Skeletal muscle tissue (tissue), 3 donors: ENCODE measurements at regions not wholly inside any gene's neighbourhood (a gene's known extent, or its start where the extent isn't known, plus 50 kb on each side); places are given as distances from the start of the nearest gene placed in this dataset.

ENCODE experiments used
- H3K27ac ChIP-seq: one replicate; pipeline ENCODE4 v1.7.0; 2013; ENCODE audit warnings: mild to moderate bottlenecking, low read depth, low read length, inconsistent platforms
- H3K27me3 ChIP-seq, 3 donors: one replicate each; pipeline ENCODE4 v1.7.0; 2013; ENCODE audit warnings: low read length in 3 of 3; ENCODE audit not compliant: control insufficient read depth in 3 of 3, insufficient read depth in 3 of 3
- H3K36me3 ChIP-seq, 3 donors: one replicate each; pipeline ENCODE4 v1.7.0; 2013; ENCODE audit warnings: low read length in 3 of 3; ENCODE audit not compliant: control insufficient read depth in 3 of 3, insufficient read depth in 3 of 3
- H3K4me1 ChIP-seq, 3 donors: one replicate each; pipeline ENCODE4 v1.7.0; 2013; ENCODE audit warnings: low read length in 3 of 3, mild to moderate bottlenecking in 3 of 3; ENCODE audit not compliant: control insufficient read depth in 3 of 3, insufficient read depth in 3 of 3
- H3K4me3 ChIP-seq, 3 donors: one replicate each; pipeline ENCODE4 v1.7.0; 2013; ENCODE audit warnings: low read length in 3 of 3
- H3K9ac ChIP-seq, 3 donors: one replicate each; pipeline ENCODE4 v1.7.0; 2013; ENCODE audit warnings: low read length in 3 of 3, mild to moderate bottlenecking in 3 of 3, moderate library complexity in 2 of 3, low read depth in 1 of 3
- H3K9me3 ChIP-seq, 3 donors: one replicate each; pipeline ENCODE4 v1.7.0; 2013; ENCODE audit warnings: low read length in 3 of 3; ENCODE audit not compliant: control insufficient read depth in 3 of 3
- donor health status: Osteomylitis.

DNA sequence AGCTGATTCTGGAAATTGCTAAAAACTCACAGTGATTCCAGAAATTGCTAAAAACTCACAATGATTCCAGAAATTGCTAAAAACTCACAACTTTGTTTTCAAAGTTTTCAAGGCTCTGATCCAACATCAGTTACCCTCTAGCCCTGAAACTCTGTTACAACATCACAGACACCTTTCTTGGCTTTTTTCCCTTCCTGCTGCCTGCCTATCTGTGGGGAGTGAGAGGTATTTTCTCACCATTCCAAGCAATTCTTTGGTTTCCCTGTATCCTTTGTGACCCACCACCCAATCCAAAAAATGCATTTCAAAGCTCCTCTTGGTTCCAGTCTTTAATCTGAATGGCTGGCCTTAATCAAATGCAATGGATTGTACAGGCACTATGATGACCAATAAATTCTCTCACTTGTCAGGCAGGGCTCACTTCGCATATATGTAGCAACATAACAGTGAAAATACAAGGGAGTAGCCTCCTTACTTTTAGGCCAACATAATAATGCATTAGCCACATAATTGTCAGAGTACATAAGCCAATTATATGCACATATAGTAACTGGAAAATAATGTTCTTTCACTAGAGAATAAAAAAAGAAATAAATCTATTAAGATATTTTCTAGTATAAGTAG is 1139.0 kb downstream of the ROBO2 start:
- H3K4me1 ChIP-seq: no peaks in the 10 kb centered on the region
- no peak overlapping the region for H3K4me3 ChIP-seq

DNA sequence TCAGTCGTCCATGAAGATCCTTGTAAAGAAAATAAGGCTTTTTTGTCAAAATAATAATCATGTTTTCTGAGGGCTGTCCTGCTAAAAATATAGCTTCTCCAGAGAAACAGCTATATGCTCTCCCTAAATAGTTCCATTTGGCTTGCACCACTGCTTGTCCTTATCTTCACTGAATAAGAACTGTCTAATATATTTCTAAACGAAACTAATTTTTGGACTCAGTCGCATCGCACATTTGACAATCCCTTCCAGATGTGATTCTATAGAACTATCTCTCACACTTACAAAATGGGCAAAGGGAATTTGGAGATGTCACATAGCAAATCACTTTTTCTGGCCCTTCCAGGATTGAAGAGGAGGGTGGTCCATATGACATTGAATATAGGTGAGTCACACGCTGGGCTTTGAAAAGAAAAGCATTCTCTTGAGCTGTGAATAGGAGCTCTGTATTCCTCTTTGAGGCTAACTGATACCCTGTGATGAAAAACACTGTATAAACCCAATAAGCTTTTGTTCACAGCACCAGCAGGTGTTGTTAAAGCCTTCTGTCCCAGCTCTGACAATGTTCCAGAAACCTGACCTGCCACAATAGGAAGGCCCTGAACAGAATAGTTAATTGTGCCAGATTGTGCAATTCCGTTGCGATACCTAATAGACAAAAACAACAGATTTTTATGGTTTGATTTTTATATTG is 1144.2 kb downstream of the ROBO2 start:
- Histone ChIP-seq H3K27me3 (no peaks in the 10 kb centered on the region), H3K9me3 (no peaks in the 10 kb centered on the region), H3K36me3 (no peaks in the 10 kb centered on the region), H3K9ac (no peak overlapping the region), H3K4me3 (no peak overlapping the region), H3K4me1 (no peaks in the 10 kb centered on the region), H3K27ac (no peak overlapping the region)

More for the DNA sequence above, 1139.0 kb downstream of the ROBO2 start:
- no peaks in the 10 kb centered on the region for H3K27me3 ChIP-seq
- no peak overlapping the region for H3K9ac ChIP-seq
- no peaks in the 10 kb centered on the region for H3K36me3 ChIP-seq
- no peak overlapping the region for H3K27ac ChIP-seq
- H3K9me3 ChIP-seq: no peaks in the 10 kb centered on the region

DNA sequence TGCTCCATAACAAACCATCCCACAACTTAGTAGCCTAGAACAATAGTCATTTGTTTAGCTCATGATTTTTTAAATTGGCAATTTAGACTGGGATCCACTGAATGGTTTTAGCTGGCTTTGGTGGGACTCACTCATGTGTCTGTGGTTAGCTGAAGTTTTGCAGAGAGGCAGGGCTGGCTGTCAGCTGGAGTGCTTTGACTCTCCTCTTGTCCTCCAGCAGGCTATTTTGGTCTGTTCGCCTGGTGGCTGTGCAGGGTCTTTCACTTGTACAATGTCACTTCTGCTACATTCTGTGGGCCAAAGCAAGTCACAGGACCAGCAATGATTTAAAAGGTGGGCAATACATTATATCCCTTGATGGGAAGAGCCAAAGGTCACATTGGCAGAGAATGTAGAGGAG is 1146.5 kb downstream of the ROBO2 start:
- no peak overlapping the region for H3K9ac ChIP-seq
- no peaks in the 10 kb centered on the region for H3K27me3 ChIP-seq
- H3K27ac ChIP-seq: no peak overlapping the region
- no peaks in the 10 kb centered on the region for H3K4me1 ChIP-seq
- no peaks in the 10 kb centered on the region for H3K36me3 ChIP-seq
- H3K4me3 ChIP-seq: no peak overlapping the region
- H3K9me3 ChIP-seq: no peaks in the 10 kb centered on the region

DNA sequence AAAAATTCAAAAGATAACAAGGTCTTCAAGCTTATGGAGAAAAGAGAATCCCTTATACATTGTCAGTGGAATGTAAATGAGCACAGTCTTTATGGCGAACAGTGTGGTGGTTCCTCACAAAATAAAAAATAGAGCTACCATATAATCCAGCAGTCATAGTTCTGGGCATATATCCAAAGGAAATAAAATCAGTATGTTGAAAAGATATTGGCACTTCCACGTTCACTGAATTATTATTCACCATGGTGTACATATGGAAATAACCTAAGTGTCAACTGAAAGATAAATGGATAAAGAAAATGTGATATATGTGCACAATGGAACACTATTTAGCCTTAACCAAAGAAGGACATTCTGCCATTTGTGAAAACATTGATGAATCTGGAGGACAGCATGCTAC is 1161.2 kb downstream of the ROBO2 start:
- Histone ChIP-seq H3K9me3 (no peaks in the 10 kb centered on the region), H3K4me1 (no peaks in the 10 kb centered on the region), H3K9ac (no peak overlapping the region), H3K4me3 (no peak overlapping the region), H3K27me3 (no peaks in the 10 kb centered on the region), H3K36me3 (no peaks in the 10 kb centered on the region), H3K27ac (no peak overlapping the region)

DNA sequence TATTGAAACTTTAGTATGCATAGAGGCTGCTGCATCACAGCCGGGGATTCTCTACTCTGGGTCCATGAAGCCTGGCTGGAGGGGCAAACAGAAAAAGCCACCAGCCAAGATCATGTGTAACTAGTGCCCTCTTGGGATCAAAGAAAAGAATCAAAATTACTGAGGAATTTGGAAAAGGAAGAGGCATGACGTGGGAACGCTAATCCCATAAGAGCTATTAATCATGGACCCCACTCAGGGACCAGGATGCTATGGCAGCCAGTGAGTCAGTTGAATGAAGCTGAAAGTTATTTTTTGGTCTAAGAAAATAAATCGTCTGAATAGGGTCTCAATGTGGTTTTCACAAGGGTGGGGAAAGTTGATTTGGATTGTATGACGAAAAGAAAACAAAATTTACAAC is 1165.1 kb downstream of the ROBO2 start:
- Histone ChIP-seq H3K27me3 (no peaks in the 10 kb centered on the region), H3K9me3 (no peaks in the 10 kb centered on the region), H3K4me3 (no peak overlapping the region), H3K4me1 (no peaks in the 10 kb centered on the region), H3K27ac (no peak overlapping the region), H3K9ac (no peak overlapping the region), H3K36me3 (no peaks in the 10 kb centered on the region)

DNA sequence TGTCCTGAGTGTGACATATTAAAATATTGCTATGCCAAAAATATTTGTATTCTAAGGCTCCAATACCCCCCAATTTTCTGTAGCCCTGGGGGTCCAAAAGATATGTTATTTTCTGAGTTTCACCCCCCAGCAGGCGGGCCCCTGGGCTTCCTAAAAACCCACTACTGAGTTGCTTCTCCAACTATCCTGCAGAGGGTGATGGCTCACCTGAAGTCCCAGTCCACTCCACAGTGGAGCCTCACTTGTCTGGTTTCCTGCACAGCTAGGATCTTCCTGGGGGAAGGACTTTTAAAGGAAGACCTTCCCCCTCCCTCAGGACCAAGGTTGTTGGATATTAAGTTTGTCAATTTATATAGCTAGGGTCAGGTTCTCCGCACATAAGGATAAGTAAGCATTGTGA is 1181.4 kb downstream of the ROBO2 start:
- no peaks in the 10 kb centered on the region for H3K36me3 ChIP-seq
- H3K9me3 ChIP-seq: no peaks in the 10 kb centered on the region
- no peak overlapping the region for H3K27ac ChIP-seq
- no peak overlapping the region for H3K4me3 ChIP-seq
- no peak overlapping the region for H3K9ac ChIP-seq
- no peaks in the 10 kb centered on the region for H3K4me1 ChIP-seq
- no peaks in the 10 kb centered on the region for H3K27me3 ChIP-seq

DNA sequence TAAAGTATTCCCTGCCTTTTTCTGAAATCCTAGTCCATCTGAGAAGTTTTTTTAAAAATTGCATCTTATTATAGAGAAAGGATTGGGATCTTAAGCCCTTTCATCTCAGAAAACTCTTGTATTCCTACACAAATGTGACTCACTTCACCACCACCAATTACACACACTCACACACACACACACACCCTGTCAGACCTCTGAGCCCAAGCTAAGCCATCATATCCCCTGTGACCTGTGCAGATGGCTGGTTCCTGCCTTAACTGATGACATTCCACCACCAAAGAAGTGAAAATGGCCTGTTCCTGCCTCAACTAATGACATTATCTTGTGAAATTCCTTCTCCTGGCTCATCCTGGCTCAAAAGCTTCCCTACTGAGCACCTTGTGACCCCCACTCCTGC is 1181.9 kb downstream of the ROBO2 start:
- Histone ChIP-seq H3K4me3 (no peak overlapping the region), H3K27ac (no peak overlapping the region), H3K27me3 (no peaks in the 10 kb centered on the region), H3K9me3 (no peaks in the 10 kb centered on the region), H3K9ac (no peak overlapping the region), H3K4me1 (no peaks in the 10 kb centered on the region), H3K36me3 (no peaks in the 10 kb centered on the region)

DNA sequence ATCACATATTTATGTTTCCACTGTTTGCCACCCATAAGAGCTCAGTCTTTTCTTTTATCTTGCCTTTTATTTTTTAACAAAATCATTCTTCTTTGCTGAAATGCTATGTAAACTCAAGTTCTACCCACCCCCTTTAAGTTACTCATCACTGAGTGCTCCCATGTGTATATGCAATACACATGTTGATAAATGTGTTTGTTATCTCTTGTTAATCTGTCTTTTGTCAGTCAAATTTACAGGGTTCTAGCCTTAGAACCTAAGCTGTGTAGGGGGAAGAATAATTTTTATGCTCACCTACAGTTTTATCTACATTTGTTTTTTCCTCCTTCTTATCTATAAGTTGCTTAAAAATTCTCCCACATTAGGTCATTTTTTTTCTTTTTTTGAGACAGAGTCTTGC is 1195.9 kb downstream of the ROBO2 start:
- H3K4me3 ChIP-seq: no peak overlapping the region
- no peak overlapping the region for H3K9ac ChIP-seq
- no peaks in the 10 kb centered on the region for H3K9me3 ChIP-seq
- no peaks in the 10 kb centered on the region for H3K27me3 ChIP-seq
- H3K27ac ChIP-seq: no peak overlapping the region
- no peaks in the 10 kb centered on the region for H3K36me3 ChIP-seq
- H3K4me1 ChIP-seq: no peaks in the 10 kb centered on the region

DNA sequence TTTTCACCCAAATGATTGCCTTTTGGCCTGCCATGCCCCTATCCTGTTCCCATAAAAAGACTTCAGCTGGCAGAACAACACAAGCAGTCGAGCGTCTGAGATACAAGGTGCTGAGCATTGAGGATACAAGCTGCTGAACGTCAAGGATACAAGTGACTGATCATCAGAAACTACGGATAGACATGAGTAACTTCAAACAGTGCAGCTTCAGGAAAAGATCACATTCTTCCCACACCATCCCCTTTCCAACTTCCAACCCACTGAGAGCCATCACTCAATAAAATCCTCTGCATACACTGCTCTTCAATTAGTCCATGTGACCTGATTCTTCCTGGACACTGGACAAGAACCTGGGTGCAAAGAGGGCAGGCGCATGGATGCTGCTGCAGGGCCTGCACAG is 1198.9 kb downstream of the ROBO2 start:
- no peaks in the 10 kb centered on the region for H3K4me1 ChIP-seq
- H3K27ac ChIP-seq: no peak overlapping the region
- no peaks in the 10 kb centered on the region for H3K36me3 ChIP-seq
- H3K9ac ChIP-seq: no peak overlapping the region
- H3K4me3 ChIP-seq: no peak overlapping the region
- H3K27me3 ChIP-seq: no peaks in the 10 kb centered on the region
- H3K9me3 ChIP-seq: peaks cover 0 to 2% (median 0%) of the 10 kb centered on the region in 3 donors

DNA sequence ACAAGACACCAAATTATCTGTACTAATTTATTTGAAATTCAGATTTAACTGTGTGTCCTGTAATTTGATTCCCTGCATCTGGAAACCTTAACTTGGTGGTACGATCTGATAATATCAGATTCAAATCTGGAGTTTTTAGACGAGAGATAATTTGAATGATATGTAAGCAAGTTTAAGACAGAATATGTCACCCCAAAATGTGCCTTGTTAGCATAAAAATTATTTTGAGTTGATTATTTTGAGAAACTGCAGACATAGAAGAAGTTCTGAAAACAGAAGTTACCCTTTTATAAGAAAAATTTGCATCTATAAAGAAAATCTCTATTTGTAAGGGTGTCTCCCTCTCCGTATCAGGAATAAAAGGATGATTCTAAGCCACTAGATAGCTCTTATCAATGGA is 1202.8 kb downstream of the ROBO2 start:
- H3K36me3 ChIP-seq: no peaks in the 10 kb centered on the region
- H3K9me3 ChIP-seq: peaks cover 0 to 2% (median 0%) of the 10 kb centered on the region in 3 donors
- no peak overlapping the region for H3K27ac ChIP-seq
- no peaks in the 10 kb centered on the region for H3K27me3 ChIP-seq
- no peak overlapping the region for H3K9ac ChIP-seq
- no peaks in the 10 kb centered on the region for H3K4me1 ChIP-seq
- H3K4me3 ChIP-seq: no peak overlapping the region
